ENCODE measurements at regions not wholly inside any gene's neighbourhood (a gene's known extent, or its start where the extent isn't known, plus 50 kb on each side); places are given as distances from the start of the nearest gene placed in this dataset.

DNA sequence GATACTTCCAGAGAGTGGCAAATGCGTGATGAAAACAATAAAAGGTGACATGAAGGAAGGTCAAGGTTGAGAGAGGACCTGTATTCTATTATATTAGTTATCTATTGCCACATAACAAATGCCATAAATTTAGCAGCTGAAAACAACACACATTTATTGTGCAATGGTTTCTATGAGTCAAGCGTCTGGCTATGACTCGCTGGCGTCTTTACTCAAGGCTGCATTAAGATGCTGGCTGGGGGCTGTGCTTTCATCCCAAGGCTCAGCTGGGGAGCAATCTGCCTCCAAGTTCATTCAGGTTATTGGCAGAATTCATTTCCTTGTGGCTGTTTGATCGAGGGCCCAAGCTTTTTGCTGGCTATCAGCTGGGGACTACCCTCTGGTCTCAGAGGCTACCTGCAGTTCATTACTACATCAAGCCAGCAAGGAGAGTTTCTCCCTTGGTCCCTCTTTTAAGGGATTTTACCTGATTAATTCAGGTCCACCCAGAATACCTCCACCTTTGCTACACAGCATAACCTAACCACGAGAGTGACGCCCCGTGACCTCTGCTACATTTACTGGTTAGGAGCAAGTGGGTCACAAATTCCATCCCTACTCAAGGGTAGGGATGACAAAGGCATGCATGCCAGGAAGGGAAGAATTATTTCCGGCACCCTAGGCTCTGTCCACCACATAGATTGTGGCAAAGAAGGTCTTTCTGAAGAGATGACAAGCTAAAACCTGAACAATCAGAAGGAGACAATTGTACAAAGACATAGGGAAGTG, 549.1 kb downstream of the MN1 start:
- TF ChIP-seq, protein P1, sequence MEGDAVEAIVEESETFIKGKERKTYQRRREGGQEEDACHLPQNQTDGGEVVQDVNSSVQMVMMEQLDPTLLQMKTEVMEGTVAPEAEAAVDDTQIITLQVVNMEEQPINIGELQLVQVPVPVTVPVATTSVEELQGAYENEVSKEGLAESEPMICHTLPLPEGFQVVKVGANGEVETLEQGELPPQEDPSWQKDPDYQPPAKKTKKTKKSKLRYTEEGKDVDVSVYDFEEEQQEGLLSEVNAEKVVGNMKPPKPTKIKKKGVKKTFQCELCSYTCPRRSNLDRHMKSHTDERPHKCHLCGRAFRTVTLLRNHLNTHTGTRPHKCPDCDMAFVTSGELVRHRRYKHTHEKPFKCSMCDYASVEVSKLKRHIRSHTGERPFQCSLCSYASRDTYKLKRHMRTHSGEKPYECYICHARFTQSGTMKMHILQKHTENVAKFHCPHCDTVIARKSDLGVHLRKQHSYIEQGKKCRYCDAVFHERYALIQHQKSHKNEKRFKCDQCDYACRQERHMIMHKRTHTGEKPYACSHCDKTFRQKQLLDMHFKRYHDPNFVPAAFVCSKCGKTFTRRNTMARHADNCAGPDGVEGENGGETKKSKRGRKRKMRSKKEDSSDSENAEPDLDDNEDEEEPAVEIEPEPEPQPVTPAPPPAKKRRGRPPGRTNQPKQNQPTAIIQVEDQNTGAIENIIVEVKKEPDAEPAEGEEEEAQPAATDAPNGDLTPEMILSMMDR (IDR thresholded peaks at IDR 0.05), result no peak
- TF ChIP-seq POLR2A (IDR thresholded peaks at IDR 0.05), result no peak

Data from prostate gland (tissue), 2 donors.